H1 (cell line): ENCODE measurements at regions not wholly inside any gene's neighbourhood (a gene's known extent, or its start where the extent isn't known, plus 50 kb on each side); places are given as distances from the start of the nearest gene placed in this dataset.

Source experiments
- GTF2F1 ChIP-seq: IDR thresholded peaks from 2 replicates; pipeline ENCODE4 v1.6.1; 2012; ENCODE audit warnings: low read depth, low read length, improper control_type of control experiment, borderline replicate concordance
- PHF8 ChIP-seq: fragments of 200-600 bp; sonication (generic); conservative IDR thresholded peaks from 2 replicates; pipeline ENCODE4 v1.7.1; 2012; ENCODE audit warnings: low read depth, mild to moderate bottlenecking, inconsistent platforms, low read length, moderate library complexity
- POLR2AphosphoS5 ChIP-seq: IDR thresholded peaks from 2 replicates; pipeline ENCODE4 v1.6.1; 2011; ENCODE audit warnings: low read depth, low read length
- RXRA ChIP-seq: IDR thresholded peaks from 2 replicates; pipeline ENCODE4 v1.6.1; 2011; ENCODE audit warnings: low read depth, mild to moderate bottlenecking, low read length, moderate library complexity; ENCODE audit not compliant: insufficient read depth
- TF ChIP-seq, protein P1 (sequence below), 3 experiments: IDR thresholded peaks; 1 replicate in 2 of 3; 2 replicates in 1 of 3; pipeline versions ENCODE4 v1.5.1 to v1.6.1; 2011; ENCODE audit warnings: low read length in 3 of 3, mild to moderate bottlenecking in 3 of 3, inconsistent platforms in 2 of 3, low read depth in 1 of 3, moderate library complexity in 1 of 3; ENCODE audit not compliant: insufficient read depth in 1 of 3; ENCODE audit errors: control extremely low read depth in 1 of 3

GRCh38 chr1:187469836-187470235, 641.1 kb downstream of the PLA2G4A start (continued):
- TF ChIP-seq, protein P1, sequence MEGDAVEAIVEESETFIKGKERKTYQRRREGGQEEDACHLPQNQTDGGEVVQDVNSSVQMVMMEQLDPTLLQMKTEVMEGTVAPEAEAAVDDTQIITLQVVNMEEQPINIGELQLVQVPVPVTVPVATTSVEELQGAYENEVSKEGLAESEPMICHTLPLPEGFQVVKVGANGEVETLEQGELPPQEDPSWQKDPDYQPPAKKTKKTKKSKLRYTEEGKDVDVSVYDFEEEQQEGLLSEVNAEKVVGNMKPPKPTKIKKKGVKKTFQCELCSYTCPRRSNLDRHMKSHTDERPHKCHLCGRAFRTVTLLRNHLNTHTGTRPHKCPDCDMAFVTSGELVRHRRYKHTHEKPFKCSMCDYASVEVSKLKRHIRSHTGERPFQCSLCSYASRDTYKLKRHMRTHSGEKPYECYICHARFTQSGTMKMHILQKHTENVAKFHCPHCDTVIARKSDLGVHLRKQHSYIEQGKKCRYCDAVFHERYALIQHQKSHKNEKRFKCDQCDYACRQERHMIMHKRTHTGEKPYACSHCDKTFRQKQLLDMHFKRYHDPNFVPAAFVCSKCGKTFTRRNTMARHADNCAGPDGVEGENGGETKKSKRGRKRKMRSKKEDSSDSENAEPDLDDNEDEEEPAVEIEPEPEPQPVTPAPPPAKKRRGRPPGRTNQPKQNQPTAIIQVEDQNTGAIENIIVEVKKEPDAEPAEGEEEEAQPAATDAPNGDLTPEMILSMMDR (IDR thresholded peaks at IDR 0.05; ENCODE audit: control extremely low read depth in 1 of 3, insufficient read depth in 1 of 3, low read depth in 1 of 3, low read length in 3 of 3) = no peak
- TF ChIP-seq GTF2F1 (no peak), RXRA (no peak), PHF8 (no peak), POLR2AphosphoS5 (no peak)
